Coronary artery (tissue), 2 donors: ENCODE measurements at regions not wholly inside any gene's neighbourhood (a gene's known extent, or its start where the extent isn't known, plus 50 kb on each side); places are given as distances from the start of the nearest gene placed in this dataset.

Experiments
- DNase-seq: peaks from one replicate; pipeline ENCODE4 v3.0.0-alpha.2; 2017; ENCODE audit warnings: low spot score
- H3K27ac ChIP-seq, 2 donors: fragments of 200-600 bp; sonication (generic); one replicate each; pipeline ENCODE4 v1.5.1; 2016 to 2019
- H3K4me3 ChIP-seq: fragments of 200-600 bp; sonication (generic); 2 replicates; pipeline ENCODE4 v1.5.1; 2016; ENCODE audit warnings: mild to moderate bottlenecking, moderate library complexity
- TF ChIP-seq, protein P1 (sequence below): fragments of 200-600 bp; sonication (generic); IDR thresholded peaks from one replicate; pipeline ENCODE4 v1.5.1; 2019; ENCODE audit warnings: antibody characterized with exemption

DNA sequence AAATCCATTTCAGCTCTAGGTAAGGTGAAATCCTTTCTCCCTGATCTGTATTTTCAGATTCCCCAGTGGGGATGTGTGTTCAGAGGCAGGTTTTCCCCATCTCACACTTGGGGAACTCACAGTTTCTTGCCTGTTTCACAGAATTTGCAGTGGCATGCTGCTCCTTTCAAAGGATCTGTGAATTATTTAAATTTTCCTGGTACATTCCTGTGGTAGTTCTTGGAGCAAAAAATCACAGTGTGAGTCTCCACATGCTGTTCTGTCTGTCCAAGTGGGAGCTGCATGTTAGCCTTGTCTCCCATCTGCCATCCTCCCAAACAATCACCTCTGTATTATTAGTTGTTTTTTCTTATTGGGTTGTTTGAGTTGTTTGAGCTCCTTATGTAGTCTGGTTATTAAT lies 372.9 kb downstream of the ARL6IP6 start:
- no peak for DNase-seq
- Histone ChIP-seq H3K27ac (no peak overlapping the region), H3K4me3 (no peak overlapping the region)
- TF ChIP-seq, protein P1, sequence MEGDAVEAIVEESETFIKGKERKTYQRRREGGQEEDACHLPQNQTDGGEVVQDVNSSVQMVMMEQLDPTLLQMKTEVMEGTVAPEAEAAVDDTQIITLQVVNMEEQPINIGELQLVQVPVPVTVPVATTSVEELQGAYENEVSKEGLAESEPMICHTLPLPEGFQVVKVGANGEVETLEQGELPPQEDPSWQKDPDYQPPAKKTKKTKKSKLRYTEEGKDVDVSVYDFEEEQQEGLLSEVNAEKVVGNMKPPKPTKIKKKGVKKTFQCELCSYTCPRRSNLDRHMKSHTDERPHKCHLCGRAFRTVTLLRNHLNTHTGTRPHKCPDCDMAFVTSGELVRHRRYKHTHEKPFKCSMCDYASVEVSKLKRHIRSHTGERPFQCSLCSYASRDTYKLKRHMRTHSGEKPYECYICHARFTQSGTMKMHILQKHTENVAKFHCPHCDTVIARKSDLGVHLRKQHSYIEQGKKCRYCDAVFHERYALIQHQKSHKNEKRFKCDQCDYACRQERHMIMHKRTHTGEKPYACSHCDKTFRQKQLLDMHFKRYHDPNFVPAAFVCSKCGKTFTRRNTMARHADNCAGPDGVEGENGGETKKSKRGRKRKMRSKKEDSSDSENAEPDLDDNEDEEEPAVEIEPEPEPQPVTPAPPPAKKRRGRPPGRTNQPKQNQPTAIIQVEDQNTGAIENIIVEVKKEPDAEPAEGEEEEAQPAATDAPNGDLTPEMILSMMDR, result no peak

DNA sequence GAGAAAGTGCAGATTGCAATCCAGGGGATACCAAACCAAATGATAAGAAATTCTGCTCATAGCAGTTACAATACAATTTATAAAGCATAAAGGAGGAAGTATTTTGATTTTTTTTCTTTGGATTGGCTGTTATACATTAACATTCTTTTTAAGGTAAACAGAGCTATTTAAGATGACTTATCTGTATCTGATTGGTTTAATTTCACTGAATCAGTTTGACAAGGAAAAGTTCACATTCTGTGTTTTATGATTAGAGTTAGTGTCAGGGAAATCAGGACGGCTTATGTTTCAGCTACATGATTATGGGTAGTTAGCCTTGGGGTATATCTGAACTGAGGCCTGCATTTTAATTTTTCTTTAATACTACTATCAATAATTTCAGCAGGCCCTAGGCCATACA lies 360.9 kb downstream of the ARL6IP6 start:
- TF ChIP-seq, protein P1, result no peak
- Histone ChIP-seq H3K27ac (no peak overlapping the region), H3K4me3 (no peak overlapping the region)
- no peak for DNase-seq

DNA sequence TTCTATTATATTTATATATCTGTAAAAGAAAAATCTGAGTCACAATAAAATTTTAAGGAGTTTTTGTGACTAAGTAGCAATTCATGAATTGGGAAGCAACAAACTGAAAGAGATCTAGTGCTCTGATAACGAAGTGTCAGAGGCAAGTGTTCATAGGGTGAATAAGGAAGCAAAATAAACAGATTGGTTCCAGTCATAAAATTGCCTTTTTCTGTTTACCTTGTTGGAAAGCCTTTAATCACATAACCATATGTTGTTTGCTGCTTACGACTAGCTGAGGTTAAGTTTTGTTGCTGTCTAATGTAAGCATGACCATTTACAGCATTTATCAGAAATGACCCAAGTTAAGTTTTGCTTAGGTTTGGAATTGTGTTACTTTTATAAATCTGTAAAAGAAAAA lies 358.9 kb downstream of the ARL6IP6 start:
- no peak for DNase-seq
- no peak overlapping the region for H3K27ac ChIP-seq
- TF ChIP-seq, protein P1, result no peak
- no peak overlapping the region for H3K4me3 ChIP-seq

DNA sequence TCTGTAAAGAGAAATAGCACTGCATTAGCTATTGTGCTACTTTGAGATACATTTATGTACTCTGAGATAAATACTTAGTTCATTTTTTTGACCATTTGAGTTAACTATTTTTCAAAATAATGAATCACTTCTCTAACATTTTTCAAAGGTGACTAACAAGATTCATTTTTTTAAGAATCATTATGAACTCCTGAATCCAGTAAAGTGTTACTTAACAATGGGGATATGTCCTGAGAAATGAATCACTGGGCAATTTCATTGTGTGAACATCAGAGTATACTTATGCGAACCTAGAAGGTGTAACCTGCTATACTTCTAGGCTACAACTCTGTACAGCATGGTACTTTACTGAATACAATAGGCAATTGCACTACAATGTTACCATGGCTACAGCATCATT lies 355.8 kb downstream of the ARL6IP6 start:
- Histone ChIP-seq H3K27ac (no peak overlapping the region), H3K4me3 (no peak overlapping the region)
- DNase-seq, result no peak
- TF ChIP-seq, protein P1, result no peak

DNA sequence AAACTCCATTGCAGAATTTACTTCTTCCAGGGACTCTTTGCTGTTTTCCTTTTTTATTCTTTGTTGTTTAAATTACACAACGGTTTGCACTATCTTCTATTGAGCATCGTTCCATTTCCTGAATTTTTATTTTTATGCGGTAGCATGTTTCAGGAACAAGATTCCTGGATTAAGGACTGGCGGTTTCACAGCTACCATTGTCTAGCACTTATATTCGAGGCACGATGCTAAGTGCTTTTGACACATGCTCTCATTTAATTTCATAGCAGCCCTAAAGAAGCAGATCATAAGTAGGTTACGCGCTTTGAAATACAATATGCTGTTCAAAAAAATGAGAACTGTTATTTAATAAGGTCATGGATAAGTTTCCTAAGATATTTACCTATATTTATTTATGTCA lies 354.4 kb downstream of the ARL6IP6 start:
- TF ChIP-seq, protein P1, result no peak
- Histone ChIP-seq H3K4me3 (no peak overlapping the region), H3K27ac (no peak overlapping the region)
- no peak for DNase-seq

DNA sequence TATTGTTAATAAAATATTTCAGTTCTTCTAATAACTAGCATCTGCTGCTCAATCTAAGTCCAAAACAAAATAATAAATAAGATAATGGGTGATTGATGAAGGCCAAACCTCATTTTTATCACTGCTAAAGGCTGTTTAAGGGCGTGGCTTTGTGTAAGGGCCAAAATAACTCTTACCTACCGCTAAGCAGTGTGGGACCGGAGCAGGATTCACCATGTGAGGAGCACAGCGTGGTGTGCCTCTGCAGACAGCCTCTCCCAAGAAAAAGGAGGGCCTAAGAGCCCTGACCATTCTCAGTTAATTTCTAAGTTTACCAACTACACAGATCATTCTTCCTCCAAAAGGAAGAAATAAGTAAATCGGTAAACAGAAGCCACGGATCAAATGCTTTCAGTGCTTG lies 353.7 kb downstream of the ARL6IP6 start:
- Histone ChIP-seq H3K4me3 (no peak overlapping the region), H3K27ac (no peak overlapping the region)
- TF ChIP-seq, protein P1, result no peak
- DNase-seq, result no peak

DNA sequence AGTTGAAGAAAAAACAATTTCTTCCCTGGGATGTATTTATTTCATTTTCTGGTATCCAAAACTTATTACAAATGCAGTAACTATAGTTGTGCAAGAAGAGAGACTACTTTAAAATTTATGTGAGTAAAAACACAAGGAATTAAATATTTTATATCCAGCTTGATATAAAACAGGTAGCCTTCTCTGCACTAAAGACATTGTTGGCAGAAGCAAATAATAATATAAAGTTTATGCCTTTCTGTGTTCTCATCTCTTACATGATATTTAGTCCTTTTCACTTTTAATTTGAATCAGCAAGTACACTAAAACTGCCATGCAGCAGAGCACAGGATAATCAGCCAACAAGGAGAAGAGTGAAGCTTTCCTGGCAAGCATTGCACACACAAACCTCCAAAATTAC lies 352.7 kb downstream of the ARL6IP6 start:
- no peak for DNase-seq
- no peak overlapping the region for H3K27ac ChIP-seq
- no peak overlapping the region for H3K4me3 ChIP-seq
- TF ChIP-seq, protein P1, result no peak
